H1 (cell line): ENCODE measurements at regions not wholly inside any gene's neighbourhood (a gene's known extent, or its start where the extent isn't known, plus 50 kb on each side); places are given as distances from the start of the nearest gene placed in this dataset.

Experiments used
- CTCF ChIA-PET: fragments of 300-600 bp; sonication (Branson Sonifier 250); formaldehyde crosslinking; loops from one replicate; lab custom pipeline; 2021; ENCODE audit not compliant: partially characterized antibody; lab: Charles Lee
- POLR2A ChIA-PET: fragments of 300-600 bp; sonication (Branson Sonifier 250); formaldehyde crosslinking; loops from one replicate; lab custom pipeline; 2021; ENCODE audit warnings: inconsistent platforms; ENCODE audit not compliant: partially characterized antibody; lab: Charles Lee
- DNase-seq, 2 experiments: peaks; one replicate each; pipeline versions ENCODE4 v3.0.0 to v3.0.0-alpha.2; 2010 to 2022; ENCODE audit warnings: low spot score in 2 of 2, low read depth in 1 of 2, mixed read lengths in 1 of 2
- FAIRE-seq: peaks from 2 replicates; lab custom pipeline; 2011; peaks lifted over from hg19 to GRCh38; lab: Jason Lieb, UNC
- H2AFZ ChIP-seq: 2 replicates; pipeline ENCODE4 v1.8.1; 2012; ENCODE audit warnings: low read length, inconsistent platforms
- H2AK5ac ChIP-seq: 2 replicates; pipeline ENCODE4 v1.6.1; 2013; ENCODE audit warnings: low read depth, low read length
- H2BK120ac ChIP-seq: replicated peaks from 2 replicates; pipeline ENCODE3; 2013; ENCODE audit warnings: low read depth, low read length, inconsistent platforms
- H2BK12ac ChIP-seq: 2 replicates; pipeline ENCODE4 v1.6.1; 2013; ENCODE audit warnings: low read depth, low read length
- H2BK15ac ChIP-seq: 2 replicates; pipeline ENCODE4 v1.6.1; 2013; ENCODE audit warnings: low read length
- H2BK20ac ChIP-seq: 2 replicates; pipeline ENCODE4 v1.6.1; 2013; ENCODE audit warnings: low read length
- H2BK5ac ChIP-seq: 2 replicates; pipeline ENCODE4 v1.6.1; 2013; ENCODE audit warnings: low read depth, low read length
- H3K14ac ChIP-seq: 2 replicates; pipeline ENCODE4 v1.6.1; 2013; ENCODE audit warnings: inconsistent platforms; ENCODE audit not compliant: insufficient read length
- H3K18ac ChIP-seq: 2 replicates; pipeline ENCODE4 v1.6.1; 2013; ENCODE audit warnings: low read length; ENCODE audit errors: extremely low read depth
- H3K23ac ChIP-seq: 2 replicates; pipeline ENCODE4 v1.6.1; 2013; ENCODE audit warnings: inconsistent platforms; ENCODE audit not compliant: insufficient read length
- H3K23me2 ChIP-seq: 2 replicates; pipeline ENCODE4 v1.6.1; 2013; ENCODE audit warnings: low read depth, low read length
- H3K27ac ChIP-seq: 2 replicates; pipeline ENCODE4 v1.6.1; 2011; ENCODE audit warnings: low read depth, low read length, inconsistent platforms
- H3K27me3 ChIP-seq, 4 experiments: replicated peaks in 1 of 4; 1 replicate in 1 of 4; 2 replicates in 3 of 4; pipeline versions ENCODE4 v1.6.1 to v1.8.1; 2011 to 2013; ENCODE audit warnings: low read length in 3 of 4, mild to moderate bottlenecking in 3 of 4, inconsistent platforms in 2 of 4, mixed read lengths in 2 of 4, moderate library complexity in 1 of 4; ENCODE audit not compliant: control insufficient read depth in 3 of 4, insufficient read depth in 3 of 4; ENCODE audit errors: extremely low read depth in 1 of 4
- H3K36me3 ChIP-seq, 4 experiments: 2 replicates each; pipeline versions ENCODE4 v1.6.1 to v1.8.1; 2011 to 2013; ENCODE audit warnings: mild to moderate bottlenecking in 4 of 4, low read length in 3 of 4, moderate library complexity in 2 of 4, control low read depth in 1 of 4, inconsistent platforms in 1 of 4; ENCODE audit not compliant: insufficient read depth in 4 of 4, control insufficient read depth in 2 of 4
- H3K4ac ChIP-seq: replicated peaks from 2 replicates; pipeline ENCODE3; 2013; ENCODE audit warnings: low read length, low read depth, mixed read lengths, inconsistent platforms; ENCODE audit not compliant: insufficient read length
- H3K4me1 ChIP-seq, 4 experiments: replicated peaks in 1 of 4; 1 replicate in 1 of 4; 2 replicates in 3 of 4; pipeline versions ENCODE4 v1.6.1 to v1.8.1; 2011 to 2013; ENCODE audit warnings: low read length in 3 of 4, inconsistent platforms in 2 of 4, mixed read lengths in 1 of 4; ENCODE audit not compliant: insufficient read depth in 4 of 4, control insufficient read depth in 3 of 4
- H3K4me2 ChIP-seq, 2 experiments: 2 replicates each; pipeline versions ENCODE4 v1.6.1 to v1.8.1; 2011 to 2013; ENCODE audit warnings: low read depth in 2 of 2, low read length in 2 of 2, control low read depth in 1 of 2, inconsistent platforms in 1 of 2, mild to moderate bottlenecking in 1 of 2; ENCODE audit not compliant: insufficient read depth in 1 of 2
- H3K4me3 ChIP-seq, 4 experiments: fragments of 200-600, 300-600 bp in 1 of 4; sonication (generic), shearing (Covaris generic), sonication (Bioruptor Twin) in 1 of 4; 2 replicates each; pipeline versions ENCODE4 v1.5.1 to v1.8.1; 2011 to 2016; ENCODE audit warnings: low read length in 4 of 4, low read depth in 3 of 4, control low read depth in 2 of 4, inconsistent platforms in 2 of 4, mild to moderate bottlenecking in 2 of 4, mixed read lengths in 1 of 4, moderate library complexity in 1 of 4; ENCODE audit not compliant: insufficient read depth in 2 of 4; ENCODE audit errors: extremely low read depth in 1 of 4
- H3K56ac ChIP-seq: replicated peaks from 2 replicates; pipeline ENCODE3; 2013; ENCODE audit warnings: low read depth, mild to moderate bottlenecking, mixed read lengths, low read length, inconsistent platforms; ENCODE audit not compliant: insufficient read length
- H3K79me1 ChIP-seq: 2 replicates; pipeline ENCODE4 v1.6.1; 2013; ENCODE audit warnings: low read depth, low read length, control low read depth
- H3K79me2 ChIP-seq, 2 experiments: 2 replicates each; pipeline versions ENCODE4 v1.6.1 to v1.8.1; 2012 to 2013; ENCODE audit warnings: low read length in 2 of 2, mild to moderate bottlenecking in 2 of 2, inconsistent platforms in 1 of 2; ENCODE audit not compliant: insufficient read depth in 2 of 2, control insufficient read depth in 1 of 2
- H3K9ac ChIP-seq, 4 experiments: replicated peaks in 1 of 4; 1 replicate in 1 of 4; 2 replicates in 3 of 4; pipeline versions ENCODE4 v1.6.1 to v1.8.1; 2011 to 2013; ENCODE audit warnings: low read depth in 3 of 4, low read length in 3 of 4, control low read depth in 2 of 4, mild to moderate bottlenecking in 2 of 4, moderate library complexity in 2 of 4, inconsistent platforms in 1 of 4; ENCODE audit errors: extremely low read depth in 1 of 4
- H3K9me3 ChIP-seq, 2 experiments: 2 replicates each; pipeline versions ENCODE4 v1.6.1 to v1.8.1; 2012 to 2013; ENCODE audit warnings: mild to moderate bottlenecking in 2 of 2, moderate library complexity in 2 of 2, control low read depth in 1 of 2, inconsistent platforms in 1 of 2, low read depth in 1 of 2, low read length in 1 of 2, mixed read lengths in 1 of 2; ENCODE audit not compliant: insufficient read depth in 2 of 2
- H4K20me1 ChIP-seq, 2 experiments: replicated peaks in 1 of 2; 2 replicates each; pipeline versions ENCODE3 to v1.8.1; 2011 to 2013; ENCODE audit warnings: inconsistent platforms in 2 of 2, low read length in 2 of 2, mild to moderate bottlenecking in 1 of 2; ENCODE audit not compliant: insufficient read depth in 2 of 2, control insufficient read depth in 1 of 2
- H4K5ac ChIP-seq: 2 replicates; pipeline ENCODE4 v1.6.1; 2013; ENCODE audit warnings: low read length, low read depth, mixed read lengths, inconsistent platforms; ENCODE audit not compliant: insufficient read length
- H4K8ac ChIP-seq: 2 replicates; pipeline ENCODE4 v1.8.0; 2013; ENCODE audit warnings: mild to moderate bottlenecking, moderate library complexity, low read length, inconsistent platforms; ENCODE audit not compliant: insufficient read depth; ENCODE audit errors: extremely low read depth
- H4K91ac ChIP-seq: replicated peaks from 2 replicates; pipeline ENCODE3; 2013; ENCODE audit warnings: low read length, mixed read lengths, inconsistent platforms; ENCODE audit not compliant: insufficient read length
- CHD1 ChIP-seq: IDR thresholded peaks from 2 replicates; pipeline ENCODE4 v1.6.1; 2012; ENCODE audit warnings: low read depth, low read length, improper control_type of control experiment
- HDAC6 ChIP-seq: IDR thresholded peaks from one replicate; pipeline ENCODE4 v1.7.1; 2012; ENCODE audit warnings: low read depth, mild to moderate bottlenecking, inconsistent platforms, low read length, moderate library complexity
- KDM5A ChIP-seq: fragments of 200-600 bp; IDR thresholded peaks from 2 replicates; pipeline ENCODE4 v1.7.1; 2012; ENCODE audit warnings: mild to moderate bottlenecking, low read length, inconsistent platforms, mixed read lengths
- MAFK ChIP-seq: IDR thresholded peaks from 2 replicates; pipeline ENCODE4 v1.6.1; 2012; ENCODE audit warnings: low read depth, mild to moderate bottlenecking, improper control_type of control experiment, low read length
- TAF7 ChIP-seq: optimal IDR thresholded peaks from 2 replicates; pipeline ENCODE3; 2011; ENCODE audit warnings: low read depth, mild to moderate bottlenecking, inconsistent platforms, low read length, moderate library complexity, borderline replicate concordance
- TBP ChIP-seq: IDR thresholded peaks from 2 replicates; pipeline ENCODE4 v1.6.1; 2011; ENCODE audit warnings: low read depth, low read length, improper control_type of control experiment
- WGBS, 2 experiments: shearing (Covaris generic) in 1 of 2; methylation state at CpG; one replicate each; pipeline versions ENCODE4 v1.1.6 to v1.1.7; 2013 to 2015; ENCODE audit warnings: low lambda C conversion rate in 2 of 2, mixed read lengths in 2 of 2, inconsistent platforms in 1 of 2, low coverage in 1 of 2, missing lambda C conversion rate in 1 of 2; ENCODE audit not compliant: insufficient replicate concordance in 2 of 2, insufficient coverage in 1 of 2, insufficient read length in 1 of 2; ENCODE audit errors: extremely low coverage in 1 of 2, missing lambda C conversion rate in 1 of 2; 5-methylcytosine and 5-hydroxymethylcytosine counted together

DNA sequence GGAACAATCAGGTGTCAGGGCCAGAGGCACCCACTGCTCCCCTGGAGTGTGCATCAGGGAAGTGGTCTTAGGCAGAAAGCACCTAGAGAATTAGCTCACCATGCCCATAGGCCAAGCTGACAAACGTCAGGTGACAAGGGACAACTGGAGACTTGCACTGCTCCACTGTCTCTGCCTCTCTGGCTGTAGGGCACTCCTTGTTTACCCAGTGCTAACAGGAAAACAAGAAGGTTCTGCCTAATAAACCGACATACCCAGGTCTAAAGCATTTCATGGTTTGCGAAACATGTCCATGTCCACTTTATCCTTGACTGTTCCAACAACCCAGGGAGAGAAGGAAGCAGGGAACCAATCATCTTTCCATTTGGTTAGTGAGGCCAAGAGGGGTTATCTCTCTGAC is 92.5 kb upstream of the MAMLD1 start:
- H3K23ac ChIP-seq = no peak overlapping the region
- no peak overlapping the region for H2BK120ac ChIP-seq
- H3K27ac ChIP-seq = no peak overlapping the region
- no peak for DNase-seq
- 76% methylated on average over 3 of the region's 3 CpGs; no CpG with 5 or more reads in 1 of the 2 experiments for WGBS, 2 experiments
- H3K4me3 ChIP-seq = no peak overlapping the region
- TF ChIP-seq TBP = no peak
- no peak for TF ChIP-seq TAF7
- TF ChIP-seq KDM5A = no peak
- no peak for TF ChIP-seq CHD1
- no peak for TF ChIP-seq HDAC6
- TF ChIP-seq MAFK = no peak
- no peak overlapping the region for H2BK20ac ChIP-seq
- no peaks in the 10 kb centered on the region for H3K79me2 ChIP-seq
- H4K8ac ChIP-seq = no peak overlapping the region
- H4K20me1 ChIP-seq = no peaks in the 10 kb centered on the region
- ChIA-PET POLR2A (no interaction called here), CTCF (no interaction called here)
- no peaks in the 10 kb centered on the region for H3K23me2 ChIP-seq
- no peaks in the 10 kb centered on the region for H3K79me1 ChIP-seq
- no peaks in the 10 kb centered on the region for H3K9me3 ChIP-seq
- no peak overlapping the region for H3K4me2 ChIP-seq
- no peak overlapping the region for H2BK12ac ChIP-seq
- H3K4ac ChIP-seq = no peak overlapping the region
- H4K91ac ChIP-seq = no peak overlapping the region
- H3K27me3 ChIP-seq = no peaks in the 10 kb centered on the region
- H2AK5ac ChIP-seq = no peak overlapping the region
- no peak for FAIRE-seq
- no peaks in the 10 kb centered on the region for H3K36me3 ChIP-seq
- H2BK5ac ChIP-seq = no peak overlapping the region
- no peak overlapping the region for H3K9ac ChIP-seq
- no peak overlapping the region for H2BK15ac ChIP-seq
- no peak overlapping the region for H3K56ac ChIP-seq
- H3K4me1 ChIP-seq = no peaks in the 10 kb centered on the region
- H2AFZ ChIP-seq = no peak overlapping the region
- H3K18ac ChIP-seq = no peak overlapping the region
- no peak overlapping the region for H4K5ac ChIP-seq
- no peak overlapping the region for H3K14ac ChIP-seq
